GM23338 (cell line): ENCODE measurements at regions not wholly inside any gene's neighbourhood (a gene's known extent, or its start where the extent isn't known, plus 50 kb on each side); places are given as distances from the start of the nearest gene placed in this dataset.
"Not testable (repeated sequence)": the region's sequence is repeated elsewhere in the genome, so short reads cannot be mapped to it uniquely, and the experiment has no call there.

Source experiments
- CREB1 ChIP-seq: fragments of 250-450 bp; sonication (Bioruptor Pico); IDR thresholded peaks from 2 replicates; pipeline ENCODE4 v1.5.0; 2020; ENCODE audit warnings: low read depth, mild to moderate bottlenecking, moderate library complexity
- EZH2 ChIP-seq: fragments of 200-600 bp; sonication (generic); IDR thresholded peaks from one replicate; pipeline ENCODE4 v1.8.0; 2017; ENCODE audit warnings: antibody characterized with exemption, mild to moderate bottlenecking, low read depth; ENCODE audit not compliant: unreplicated experiment
- EZH2phosphoT487 ChIP-seq: fragments of 200-600 bp; sonication (generic); IDR thresholded peaks from one replicate; pipeline ENCODE4 v1.8.1; 2018; ENCODE audit warnings: antibody characterized with exemption; ENCODE audit not compliant: unreplicated experiment
- JUNB ChIP-seq: IDR thresholded peaks from one replicate; pipeline ENCODE4 v1.6.1; 2016; ENCODE audit warnings: antibody characterized with exemption; ENCODE audit not compliant: unreplicated experiment
- NANOG ChIP-seq: IDR thresholded peaks from 2 replicates; pipeline ENCODE4 v1.6.1; 2016; ENCODE audit warnings: antibody characterized with exemption, borderline replicate concordance
- POLR2AphosphoS5 ChIP-seq: IDR thresholded peaks from 2 replicates; pipeline ENCODE4 v1.6.1; 2016; ENCODE audit warnings: antibody characterized with exemption, low read depth
- ZNF114 ChIP-seq: fragments of 250-450 bp; sonication (Bioruptor Pico); IDR thresholded peaks from 2 replicates; pipeline ENCODE4 v1.5.0; 2020; ENCODE audit warnings: mild to moderate bottlenecking, moderate library complexity
- ZNF331 ChIP-seq: fragments of 250-450 bp; sonication (Bioruptor Pico); IDR thresholded peaks from 2 replicates; pipeline ENCODE4 v1.5.0; 2020; ENCODE audit warnings: low read depth, mild to moderate bottlenecking, moderate library complexity
- TF ChIP-seq, protein P1 (sequence below), 2 experiments: fragments of 200-600 bp in 1 of 2; sonication (generic) in 1 of 2; conservative IDR thresholded peaks; 2 replicates each; pipeline versions ENCODE4 v1.5.1 to v1.6.1; 2016 to 2017; ENCODE audit warnings: antibody characterized with exemption in 2 of 2, low read depth in 2 of 2, mild to moderate bottlenecking in 2 of 2, moderate library complexity in 1 of 2
- TF ChIP-seq, protein P2 (sequence below): IDR thresholded peaks from one replicate; pipeline ENCODE4 v1.6.1; 2018; ENCODE audit warnings: antibody characterized with exemption; ENCODE audit not compliant: unreplicated experiment
- TF ChIP-seq, protein P3 (sequence below): IDR thresholded peaks from 2 replicates; pipeline ENCODE4 v1.6.1; 2016; ENCODE audit warnings: antibody characterized with exemption
- TF ChIP-seq, protein P4 (sequence below): fragments of 250-450 bp; sonication (Bioruptor Pico); IDR thresholded peaks from 2 replicates; pipeline ENCODE4 v1.5.0; 2020; ENCODE audit warnings: mild to moderate bottlenecking, moderate library complexity

DNA sequence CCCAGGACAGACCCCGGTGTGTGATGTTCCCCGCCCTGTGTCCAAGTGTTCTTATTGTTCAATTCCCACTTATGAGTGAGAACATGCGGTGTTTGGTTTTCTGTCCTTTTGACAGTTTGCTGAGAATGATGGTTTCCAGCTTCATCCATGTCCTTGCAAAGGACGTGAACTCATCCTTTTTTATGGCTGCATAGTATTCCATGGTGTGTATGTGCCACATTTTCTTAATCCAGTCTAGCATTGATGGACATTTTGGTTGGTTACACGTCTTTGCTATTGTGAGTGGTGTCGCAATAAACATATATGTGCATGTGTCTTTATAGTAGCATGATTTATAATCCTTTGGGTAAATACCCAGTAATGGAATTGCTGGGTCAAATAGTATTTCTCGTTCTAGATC lies 334.5 kb downstream of the GLUD2 start:
- TF ChIP-seq CREB1 (CRISPR knock-in tag); POLR2AphosphoS5; EZH2; ZNF331 (CRISPR knock-in tag); ZNF114; JUNB; EZH2phosphoT487; NANOG: not testable (repeated sequence)
- TF ChIP-seq, protein P1, sequence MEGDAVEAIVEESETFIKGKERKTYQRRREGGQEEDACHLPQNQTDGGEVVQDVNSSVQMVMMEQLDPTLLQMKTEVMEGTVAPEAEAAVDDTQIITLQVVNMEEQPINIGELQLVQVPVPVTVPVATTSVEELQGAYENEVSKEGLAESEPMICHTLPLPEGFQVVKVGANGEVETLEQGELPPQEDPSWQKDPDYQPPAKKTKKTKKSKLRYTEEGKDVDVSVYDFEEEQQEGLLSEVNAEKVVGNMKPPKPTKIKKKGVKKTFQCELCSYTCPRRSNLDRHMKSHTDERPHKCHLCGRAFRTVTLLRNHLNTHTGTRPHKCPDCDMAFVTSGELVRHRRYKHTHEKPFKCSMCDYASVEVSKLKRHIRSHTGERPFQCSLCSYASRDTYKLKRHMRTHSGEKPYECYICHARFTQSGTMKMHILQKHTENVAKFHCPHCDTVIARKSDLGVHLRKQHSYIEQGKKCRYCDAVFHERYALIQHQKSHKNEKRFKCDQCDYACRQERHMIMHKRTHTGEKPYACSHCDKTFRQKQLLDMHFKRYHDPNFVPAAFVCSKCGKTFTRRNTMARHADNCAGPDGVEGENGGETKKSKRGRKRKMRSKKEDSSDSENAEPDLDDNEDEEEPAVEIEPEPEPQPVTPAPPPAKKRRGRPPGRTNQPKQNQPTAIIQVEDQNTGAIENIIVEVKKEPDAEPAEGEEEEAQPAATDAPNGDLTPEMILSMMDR (conservative IDR thresholded peaks at IDR 0.05; ENCODE audit: low read depth in 2 of 2) = not testable (repeated sequence)
- TF ChIP-seq, protein P2, sequence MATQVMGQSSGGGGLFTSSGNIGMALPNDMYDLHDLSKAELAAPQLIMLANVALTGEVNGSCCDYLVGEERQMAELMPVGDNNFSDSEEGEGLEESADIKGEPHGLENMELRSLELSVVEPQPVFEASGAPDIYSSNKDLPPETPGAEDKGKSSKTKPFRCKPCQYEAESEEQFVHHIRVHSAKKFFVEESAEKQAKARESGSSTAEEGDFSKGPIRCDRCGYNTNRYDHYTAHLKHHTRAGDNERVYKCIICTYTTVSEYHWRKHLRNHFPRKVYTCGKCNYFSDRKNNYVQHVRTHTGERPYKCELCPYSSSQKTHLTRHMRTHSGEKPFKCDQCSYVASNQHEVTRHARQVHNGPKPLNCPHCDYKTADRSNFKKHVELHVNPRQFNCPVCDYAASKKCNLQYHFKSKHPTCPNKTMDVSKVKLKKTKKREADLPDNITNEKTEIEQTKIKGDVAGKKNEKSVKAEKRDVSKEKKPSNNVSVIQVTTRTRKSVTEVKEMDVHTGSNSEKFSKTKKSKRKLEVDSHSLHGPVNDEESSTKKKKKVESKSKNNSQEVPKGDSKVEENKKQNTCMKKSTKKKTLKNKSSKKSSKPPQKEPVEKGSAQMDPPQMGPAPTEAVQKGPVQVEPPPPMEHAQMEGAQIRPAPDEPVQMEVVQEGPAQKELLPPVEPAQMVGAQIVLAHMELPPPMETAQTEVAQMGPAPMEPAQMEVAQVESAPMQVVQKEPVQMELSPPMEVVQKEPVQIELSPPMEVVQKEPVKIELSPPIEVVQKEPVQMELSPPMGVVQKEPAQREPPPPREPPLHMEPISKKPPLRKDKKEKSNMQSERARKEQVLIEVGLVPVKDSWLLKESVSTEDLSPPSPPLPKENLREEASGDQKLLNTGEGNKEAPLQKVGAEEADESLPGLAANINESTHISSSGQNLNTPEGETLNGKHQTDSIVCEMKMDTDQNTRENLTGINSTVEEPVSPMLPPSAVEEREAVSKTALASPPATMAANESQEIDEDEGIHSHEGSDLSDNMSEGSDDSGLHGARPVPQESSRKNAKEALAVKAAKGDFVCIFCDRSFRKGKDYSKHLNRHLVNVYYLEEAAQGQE = not testable (repeated sequence)
- TF ChIP-seq, protein P3, sequence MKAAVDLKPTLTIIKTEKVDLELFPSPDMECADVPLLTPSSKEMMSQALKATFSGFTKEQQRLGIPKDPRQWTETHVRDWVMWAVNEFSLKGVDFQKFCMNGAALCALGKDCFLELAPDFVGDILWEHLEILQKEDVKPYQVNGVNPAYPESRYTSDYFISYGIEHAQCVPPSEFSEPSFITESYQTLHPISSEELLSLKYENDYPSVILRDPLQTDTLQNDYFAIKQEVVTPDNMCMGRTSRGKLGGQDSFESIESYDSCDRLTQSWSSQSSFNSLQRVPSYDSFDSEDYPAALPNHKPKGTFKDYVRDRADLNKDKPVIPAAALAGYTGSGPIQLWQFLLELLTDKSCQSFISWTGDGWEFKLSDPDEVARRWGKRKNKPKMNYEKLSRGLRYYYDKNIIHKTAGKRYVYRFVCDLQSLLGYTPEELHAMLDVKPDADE = not testable (repeated sequence)
- TF ChIP-seq, protein P4, sequence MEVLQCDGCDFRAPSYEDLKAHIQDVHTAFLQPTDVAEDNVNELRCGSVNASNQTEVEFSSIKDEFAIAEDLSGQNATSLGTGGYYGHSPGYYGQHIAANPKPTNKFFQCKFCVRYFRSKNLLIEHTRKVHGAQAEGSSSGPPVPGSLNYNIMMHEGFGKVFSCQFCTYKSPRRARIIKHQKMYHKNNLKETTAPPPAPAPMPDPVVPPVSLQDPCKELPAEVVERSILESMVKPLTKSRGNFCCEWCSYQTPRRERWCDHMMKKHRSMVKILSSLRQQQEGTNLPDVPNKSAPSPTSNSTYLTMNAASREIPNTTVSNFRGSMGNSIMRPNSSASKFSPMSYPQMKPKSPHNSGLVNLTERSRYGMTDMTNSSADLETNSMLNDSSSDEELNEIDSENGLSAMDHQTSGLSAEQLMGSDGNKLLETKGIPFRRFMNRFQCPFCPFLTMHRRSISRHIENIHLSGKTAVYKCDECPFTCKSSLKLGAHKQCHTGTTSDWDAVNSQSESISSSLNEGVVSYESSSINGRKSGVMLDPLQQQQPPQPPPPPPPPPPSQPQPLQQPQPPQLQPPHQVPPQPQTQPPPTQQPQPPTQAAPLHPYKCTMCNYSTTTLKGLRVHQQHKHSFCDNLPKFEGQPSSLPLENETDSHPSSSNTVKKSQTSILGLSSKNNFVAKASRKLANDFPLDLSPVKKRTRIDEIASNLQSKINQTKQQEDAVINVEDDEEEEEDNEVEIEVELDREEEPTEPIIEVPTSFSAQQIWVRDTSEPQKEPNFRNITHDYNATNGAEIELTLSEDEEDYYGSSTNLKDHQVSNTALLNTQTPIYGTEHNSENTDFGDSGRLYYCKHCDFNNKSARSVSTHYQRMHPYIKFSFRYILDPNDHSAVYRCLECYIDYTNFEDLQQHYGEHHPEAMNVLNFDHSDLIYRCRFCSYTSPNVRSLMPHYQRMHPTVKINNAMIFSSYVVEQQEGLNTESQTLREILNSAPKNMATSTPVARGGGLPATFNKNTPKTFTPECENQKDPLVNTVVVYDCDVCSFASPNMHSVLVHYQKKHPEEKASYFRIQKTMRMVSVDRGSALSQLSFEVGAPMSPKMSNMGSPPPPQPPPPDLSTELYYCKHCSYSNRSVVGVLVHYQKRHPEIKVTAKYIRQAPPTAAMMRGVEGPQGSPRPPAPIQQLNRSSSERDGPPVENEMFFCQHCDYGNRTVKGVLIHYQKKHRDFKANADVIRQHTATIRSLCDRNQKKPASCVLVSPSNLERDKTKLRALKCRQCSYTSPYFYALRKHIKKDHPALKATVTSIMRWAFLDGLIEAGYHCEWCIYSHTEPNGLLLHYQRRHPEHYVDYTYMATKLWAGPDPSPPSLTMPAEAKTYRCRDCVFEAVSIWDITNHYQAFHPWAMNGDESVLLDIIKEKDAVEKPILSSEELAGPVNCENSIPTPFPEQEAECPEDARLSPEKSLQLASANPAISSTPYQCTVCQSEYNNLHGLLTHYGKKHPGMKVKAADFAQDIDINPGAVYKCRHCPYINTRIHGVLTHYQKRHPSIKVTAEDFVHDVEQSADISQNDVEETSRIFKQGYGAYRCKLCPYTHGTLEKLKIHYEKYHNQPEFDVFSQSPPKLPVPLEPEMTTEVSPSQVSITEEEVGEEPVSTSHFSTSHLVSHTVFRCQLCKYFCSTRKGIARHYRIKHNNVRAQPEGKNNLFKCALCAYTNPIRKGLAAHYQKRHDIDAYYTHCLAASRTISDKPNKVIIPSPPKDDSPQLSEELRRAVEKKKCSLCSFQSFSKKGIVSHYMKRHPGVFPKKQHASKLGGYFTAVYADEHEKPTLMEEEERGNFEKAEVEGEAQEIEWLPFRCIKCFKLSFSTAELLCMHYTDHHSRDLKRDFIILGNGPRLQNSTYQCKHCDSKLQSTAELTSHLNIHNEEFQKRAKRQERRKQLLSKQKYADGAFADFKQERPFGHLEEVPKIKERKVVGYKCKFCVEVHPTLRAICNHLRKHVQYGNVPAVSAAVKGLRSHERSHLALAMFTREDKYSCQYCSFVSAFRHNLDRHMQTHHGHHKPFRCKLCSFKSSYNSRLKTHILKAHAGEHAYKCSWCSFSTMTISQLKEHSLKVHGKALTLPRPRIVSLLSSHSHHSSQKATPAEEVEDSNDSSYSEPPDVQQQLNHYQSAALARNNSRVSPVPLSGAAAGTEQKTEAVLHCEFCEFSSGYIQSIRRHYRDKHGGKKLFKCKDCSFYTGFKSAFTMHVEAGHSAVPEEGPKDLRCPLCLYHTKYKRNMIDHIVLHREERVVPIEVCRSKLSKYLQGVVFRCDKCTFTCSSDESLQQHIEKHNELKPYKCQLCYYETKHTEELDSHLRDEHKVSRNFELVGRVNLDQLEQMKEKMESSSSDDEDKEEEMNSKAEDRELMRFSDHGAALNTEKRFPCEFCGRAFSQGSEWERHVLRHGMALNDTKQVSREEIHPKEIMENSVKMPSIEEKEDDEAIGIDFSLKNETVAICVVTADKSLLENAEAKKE (CRISPR knock-in tag) = not testable (repeated sequence)
